ENCODE measurements at regions not wholly inside any gene's neighbourhood (a gene's known extent, or its start where the extent isn't known, plus 50 kb on each side); places are given as distances from the start of the nearest gene placed in this dataset.
"Not testable (repeated sequence)": the region's sequence is repeated elsewhere in the genome, so short reads cannot be mapped to it uniquely, and the experiment has no call there.

GRCh38 chr20:54725266-54725665 is 249.9 kb downstream of the DOK5 start:
- not testable (repeated sequence) for TF ChIP-seq YY1 (IDR thresholded peaks at IDR 0.05; ENCODE audit: insufficient read depth, insufficient read length); SUZ12 (IDR thresholded peaks at IDR 0.05; ENCODE audit: extremely low read depth, insufficient read depth, insufficient read length)
